ENCODE measurements at regions not wholly inside any gene's neighbourhood (a gene's known extent, or its start where the extent isn't known, plus 50 kb on each side); places are given as distances from the start of the nearest gene placed in this dataset.

GRCh38 chr3:43155464-43156121, 49.7 kb upstream of the POMGNT2 start:
- Histone ChIP-seq H3K79me1 (ENCODE audit: low read length) (no peaks in the 10 kb centered on the region), H2AFZ (ENCODE audit: insufficient read depth, low read length, poor library complexity) (no peak overlapping the region), H3K4me1 (ENCODE audit: control insufficient read depth in 1 of 2, insufficient read depth in 2 of 2, low read length in 2 of 2) (no peaks in the 10 kb centered on the region), H3K36me3 (ENCODE audit: control insufficient read depth in 1 of 2, insufficient read depth in 2 of 2, low read length in 2 of 2) (no peaks in the 10 kb centered on the region), H4K8ac (ENCODE audit: low read depth, low read length) (no peak overlapping the region), H2BK12ac (ENCODE audit: low read length) (no peak overlapping the region), H3K4me3 (ENCODE audit: low read depth, low read length) (no peak overlapping the region), H2BK5ac (ENCODE audit: low read depth, low read length, poor library complexity) (no peak overlapping the region), H3K4ac (ENCODE audit: low read depth, low read length) (no peak overlapping the region), H3K14ac (ENCODE audit: low read length) (no peak overlapping the region), H3K23ac (ENCODE audit: low read length) (no peak overlapping the region), H3K9ac (ENCODE audit: low read length) (no peak overlapping the region), H3K4me2 (ENCODE audit: low read length) (no peak overlapping the region), H3K27ac (ENCODE audit: low read depth, low read length) (no peak overlapping the region), H2AK5ac (ENCODE audit: low read length) (no peak overlapping the region), H4K91ac (ENCODE audit: low read depth, low read length) (no peak overlapping the region), H2BK120ac (ENCODE audit: insufficient read depth, low read length, poor library complexity) (no peak overlapping the region), H3K18ac (ENCODE audit: low read length) (no peak overlapping the region), H3K79me2 (ENCODE audit: control insufficient read depth, insufficient read depth, low read length, poor library complexity) (no peaks in the 10 kb centered on the region), H4K12ac (ENCODE audit: low read depth, low read length) (no peak overlapping the region), H3K27me3 (ENCODE audit: insufficient read depth, low read length) (no peaks in the 10 kb centered on the region), H3K9me3 (ENCODE audit: insufficient read depth, low read depth, low read length) (peaks cover 2% of the 10 kb centered on the region)
- no CpG with 5 or more reads among the region's 11 CpGs for WGBS (ENCODE audit: extremely low coverage, insufficient coverage, insufficient read length)
- DNase-seq = peak; percentile 58 to 77
